Upper lobe of right lung (tissue), 1 donor: ENCODE measurements at regions not wholly inside any gene's neighbourhood (a gene's known extent, or its start where the extent isn't known, plus 50 kb on each side); places are given as distances from the start of the nearest gene placed in this dataset.

ENCODE experiments used
- ATAC-seq: fragments of 200-7000 bp; cut with Tn5 transposase; one replicate; pipeline ENCODE4 v1.9.1; 2020; ENCODE audit warnings: mild to moderate bottlenecking, moderate library complexity
- DNase-seq: peaks from one replicate; pipeline ENCODE4 v3.0.0-alpha.2; 2020
- H3K27ac ChIP-seq: fragments of 200-600 bp; one replicate; pipeline ENCODE4 v1.8.0; 2022
- H3K27me3 ChIP-seq: fragments of 200-600 bp; one replicate; pipeline ENCODE4 v1.8.0; 2022; ENCODE audit warnings: mild to moderate bottlenecking
- H3K36me3 ChIP-seq: fragments of 200-600 bp; one replicate; pipeline ENCODE4 v1.8.0; 2022
- H3K4me1 ChIP-seq: fragments of 200-600 bp; one replicate; pipeline ENCODE4 v1.8.0; 2022
- H3K4me3 ChIP-seq: fragments of 200-600 bp; one replicate; pipeline ENCODE4 v1.8.0; 2022; ENCODE audit warnings: mild to moderate bottlenecking
- H3K9me3 ChIP-seq: fragments of 200-600 bp; one replicate; pipeline ENCODE4 v1.8.0; 2022
- intact Hi-C: fragments of 100-400 bp; cut with DNase I; formaldehyde crosslinking; loops from one replicate; pipeline ENCODE4 v1.11.0; 2022
- TF ChIP-seq, protein P1 (sequence below): fragments of 200-600 bp; IDR thresholded peaks from one replicate; pipeline ENCODE4 v1.8.0; 2022; ENCODE audit warnings: antibody characterized with exemption
- donor health status: DM: no; HTN: yes; CAD: no; lungs with severe emphysema.

DNA sequence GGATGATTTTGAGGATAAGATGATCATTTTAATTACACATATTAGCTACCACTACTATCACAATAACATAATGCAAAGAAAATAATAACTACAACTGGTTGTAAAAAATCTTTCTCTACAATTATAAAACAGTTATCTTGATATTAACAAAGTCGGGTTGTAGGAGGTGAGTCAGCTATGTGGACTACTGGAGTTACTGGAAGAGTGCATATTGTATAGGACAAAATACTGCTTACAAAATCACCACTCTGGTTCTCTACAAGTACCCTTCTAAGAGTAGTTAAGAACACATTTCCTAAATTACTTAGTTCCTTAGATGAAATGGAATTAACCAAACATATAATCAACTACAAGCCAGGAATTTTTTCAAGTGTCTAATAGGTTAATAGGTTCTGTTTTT lies 74.1 kb downstream of the HYCC1 start:
- Histone ChIP-seq H3K36me3 (no peaks in the 10 kb centered on the region), H3K4me3 (no peak overlapping the region), H3K27ac (no peak overlapping the region), H3K9me3 (no peaks in the 10 kb centered on the region), H3K4me1 (peaks cover 4% of the 10 kb centered on the region), H3K27me3 (no peaks in the 10 kb centered on the region)
- DNase-seq (no peak), ATAC-seq (peak; percentile 22)
- intact Hi-C loops: no loop called here
- TF ChIP-seq, protein P1, sequence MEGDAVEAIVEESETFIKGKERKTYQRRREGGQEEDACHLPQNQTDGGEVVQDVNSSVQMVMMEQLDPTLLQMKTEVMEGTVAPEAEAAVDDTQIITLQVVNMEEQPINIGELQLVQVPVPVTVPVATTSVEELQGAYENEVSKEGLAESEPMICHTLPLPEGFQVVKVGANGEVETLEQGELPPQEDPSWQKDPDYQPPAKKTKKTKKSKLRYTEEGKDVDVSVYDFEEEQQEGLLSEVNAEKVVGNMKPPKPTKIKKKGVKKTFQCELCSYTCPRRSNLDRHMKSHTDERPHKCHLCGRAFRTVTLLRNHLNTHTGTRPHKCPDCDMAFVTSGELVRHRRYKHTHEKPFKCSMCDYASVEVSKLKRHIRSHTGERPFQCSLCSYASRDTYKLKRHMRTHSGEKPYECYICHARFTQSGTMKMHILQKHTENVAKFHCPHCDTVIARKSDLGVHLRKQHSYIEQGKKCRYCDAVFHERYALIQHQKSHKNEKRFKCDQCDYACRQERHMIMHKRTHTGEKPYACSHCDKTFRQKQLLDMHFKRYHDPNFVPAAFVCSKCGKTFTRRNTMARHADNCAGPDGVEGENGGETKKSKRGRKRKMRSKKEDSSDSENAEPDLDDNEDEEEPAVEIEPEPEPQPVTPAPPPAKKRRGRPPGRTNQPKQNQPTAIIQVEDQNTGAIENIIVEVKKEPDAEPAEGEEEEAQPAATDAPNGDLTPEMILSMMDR: no peak

DNA sequence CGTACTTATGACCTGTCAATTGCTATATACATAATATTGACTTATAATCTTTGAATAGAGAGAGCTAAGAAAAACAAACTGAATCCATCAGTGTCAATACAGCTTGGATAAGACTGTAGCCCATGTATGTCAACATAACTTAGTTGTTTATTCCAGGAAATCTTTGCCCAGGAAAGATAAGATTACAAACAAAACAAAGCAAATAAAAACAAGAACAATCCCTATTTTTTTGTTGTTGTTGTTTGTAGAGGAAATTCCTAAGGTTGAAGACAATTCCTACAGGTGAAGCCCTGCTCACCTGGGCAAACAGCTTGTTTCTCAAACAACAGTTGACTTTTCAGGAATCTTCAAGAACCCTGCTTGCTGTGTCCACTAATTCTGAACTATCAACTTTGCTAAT lies 76.0 kb downstream of the HYCC1 start:
- ATAC-seq (no peak), DNase-seq (no peak)
- intact Hi-C loops: no loop called here
- Histone ChIP-seq H3K4me1 (peaks cover 10% of the 10 kb centered on the region), H3K9me3 (no peaks in the 10 kb centered on the region), H3K27me3 (no peaks in the 10 kb centered on the region), H3K36me3 (no peaks in the 10 kb centered on the region), H3K27ac (no peak overlapping the region), H3K4me3 (no peak overlapping the region)
- TF ChIP-seq, protein P1: no peak

DNA sequence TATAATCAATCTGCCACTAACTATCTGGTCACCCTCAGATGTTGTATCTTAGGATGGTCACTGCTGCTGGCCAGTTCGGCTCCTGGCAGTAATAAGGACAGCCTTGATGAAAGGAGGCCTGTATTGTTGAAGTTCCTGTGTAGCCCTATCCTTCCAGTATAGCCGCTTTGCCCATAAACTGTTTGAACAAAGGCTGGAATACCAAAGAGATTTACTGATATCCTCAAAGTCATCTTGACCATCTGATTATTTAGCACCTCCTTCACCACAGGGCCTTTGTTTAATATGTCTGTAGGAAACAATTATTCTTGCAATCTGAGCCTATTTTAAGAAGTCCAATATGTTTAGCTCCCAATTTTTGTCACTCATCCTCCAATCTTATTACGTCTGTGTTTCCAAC lies 77.7 kb downstream of the HYCC1 start:
- intact Hi-C loops: no loop called here
- TF ChIP-seq, protein P1: no peak
- no peak overlapping the region for H3K27ac ChIP-seq
- H3K9me3 ChIP-seq: no peaks in the 10 kb centered on the region
- H3K36me3 ChIP-seq: no peaks in the 10 kb centered on the region
- no peaks in the 10 kb centered on the region for H3K27me3 ChIP-seq
- H3K4me3 ChIP-seq: no peak overlapping the region
- ATAC-seq (no peak), DNase-seq (no peak)
- peaks cover 10% of the 10 kb centered on the region for H3K4me1 ChIP-seq

DNA sequence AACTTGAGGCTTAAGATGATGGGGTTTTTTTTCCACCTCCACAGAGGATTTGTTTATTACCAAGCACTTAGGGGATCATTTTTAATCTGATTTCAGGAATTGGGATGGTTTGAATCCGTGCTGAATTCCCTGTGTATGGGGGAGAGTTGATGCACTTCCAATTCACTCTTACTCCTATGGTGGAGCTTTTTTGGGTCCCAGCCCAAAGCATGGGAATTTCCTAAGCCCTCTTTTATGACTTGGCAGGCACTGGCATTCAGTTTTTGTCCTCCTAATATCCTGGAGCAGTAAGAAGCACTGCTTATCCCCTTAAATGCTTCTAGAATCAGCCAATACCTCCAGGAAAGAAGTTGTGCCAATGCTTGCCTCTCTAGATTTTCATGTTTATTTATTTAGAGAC lies 78.7 kb downstream of the HYCC1 start:
- TF ChIP-seq, protein P1: no peak
- intact Hi-C loops: no loop called here
- Histone ChIP-seq H3K27me3 (no peaks in the 10 kb centered on the region), H3K4me3 (no peak overlapping the region), H3K9me3 (no peaks in the 10 kb centered on the region), H3K36me3 (no peaks in the 10 kb centered on the region), H3K4me1 (peaks cover 10% of the 10 kb centered on the region), H3K27ac (no peak overlapping the region)
- ATAC-seq (no peak), DNase-seq (no peak)

DNA sequence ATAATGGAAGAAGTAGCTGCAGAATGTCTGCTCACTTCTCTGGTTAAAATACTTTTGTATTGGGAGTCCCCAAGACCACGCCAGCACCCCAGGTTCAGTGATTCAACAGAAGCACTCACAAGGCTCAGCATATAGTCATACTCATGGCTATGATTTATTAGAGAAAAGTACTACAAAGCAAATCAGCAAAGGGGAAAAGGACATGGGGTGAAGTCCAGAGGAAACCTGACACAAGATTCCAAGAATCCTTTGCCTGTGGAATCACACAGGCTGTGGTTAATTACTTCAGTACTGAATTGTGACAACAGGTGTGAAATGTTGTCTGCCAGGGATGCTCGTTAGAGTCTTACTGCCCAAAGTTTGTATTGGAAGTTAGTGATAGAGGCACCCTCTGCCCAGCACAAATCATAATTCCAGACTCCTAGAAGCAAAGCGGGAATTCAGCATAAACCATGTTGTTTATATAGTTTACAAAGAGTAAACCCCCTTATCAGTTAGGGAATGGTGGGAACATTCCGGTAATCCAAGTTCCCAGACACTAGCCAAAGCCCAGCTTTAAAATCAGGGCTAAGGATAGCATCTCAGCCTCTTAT lies 79.4 kb downstream of the HYCC1 start:
- TF ChIP-seq, protein P1: no peak

DNA sequence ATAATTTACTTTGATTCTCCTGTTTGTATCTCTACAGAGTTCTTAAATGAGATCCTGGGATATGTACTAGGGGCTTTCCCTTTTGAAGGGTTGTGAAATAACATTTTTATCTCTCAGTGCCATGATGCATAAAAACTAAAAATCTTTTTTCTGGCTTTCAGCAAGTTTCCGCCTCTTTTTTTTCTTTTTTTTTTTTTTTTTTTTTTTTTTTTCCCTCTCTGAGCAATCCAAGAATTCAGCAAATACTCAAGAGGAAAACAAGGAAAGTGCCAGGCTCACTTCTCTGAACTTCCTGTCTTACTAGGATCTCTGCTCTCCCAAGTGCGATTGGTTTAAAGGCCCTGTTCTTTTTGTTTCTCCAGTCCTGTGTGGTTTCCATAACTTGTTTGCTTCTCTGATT lies 79.9 kb downstream of the HYCC1 start:
- no peaks in the 10 kb centered on the region for H3K36me3 ChIP-seq
- H3K9me3 ChIP-seq: no peaks in the 10 kb centered on the region
- intact Hi-C loops: no loop called here
- H3K27ac ChIP-seq: no peak overlapping the region
- H3K4me3 ChIP-seq: no peak overlapping the region
- no peaks in the 10 kb centered on the region for H3K27me3 ChIP-seq
- no peak for DNase-seq
- peaks cover 10% of the 10 kb centered on the region for H3K4me1 ChIP-seq
- no peak for ATAC-seq
- TF ChIP-seq, protein P1: no peak

More for the DNA sequence above, 79.4 kb downstream of the HYCC1 start:
- Histone ChIP-seq H3K4me1 (peaks cover 10% of the 10 kb centered on the region), H3K27me3 (no peaks in the 10 kb centered on the region), H3K27ac (no peak overlapping the region), H3K4me3 (no peak overlapping the region), H3K9me3 (no peaks in the 10 kb centered on the region), H3K36me3 (no peaks in the 10 kb centered on the region)
- no peak for ATAC-seq
- DNase-seq: no peak
- intact Hi-C loops: no loop called here
